SIG-M5 (cell line): ENCODE measurements at regions not wholly inside any gene's neighbourhood (a gene's known extent, or its start where the extent isn't known, plus 50 kb on each side); places are given as distances from the start of the nearest gene placed in this dataset.

Experiments used
- DNase-seq: peaks from one replicate; lab custom pipeline; 2025; lab: John Stamatoyannopoulos, UW

- DNase-seq, result no peak
These were observed 55.2 kb downstream of the TTC32 start for GRCh38 chr2:19846567-19846966.

- DNase-seq, result no peak
These were observed 55.8 kb downstream of the TTC32 start for GRCh38 chr2:19846030-19846429.

- no peak for DNase-seq
These were observed 56.4 kb downstream of the TTC32 start for GRCh38 chr2:19845323-19845920.

GRCh38 chr2:19844750-19845149 is 57.0 kb downstream of the TTC32 start:
- no peak for DNase-seq

- no peak for DNase-seq
These were observed 57.7 kb downstream of the TTC32 start for GRCh38 chr2:19843992-19844515.

- DNase-seq, result no peak
These were observed 59.7 kb downstream of the TTC32 start for GRCh38 chr2:19841918-19842693.

- no peak for DNase-seq
These were observed 62.3 kb downstream of the TTC32 start for GRCh38 chr2:19839438-19839837.

- DNase-seq, result no peak
These were observed 63.2 kb downstream of the TTC32 start for GRCh38 chr2:19838616-19839015.

GRCh38 chr2:19837235-19837766 is 64.5 kb downstream of the TTC32 start:
- no peak for DNase-seq

GRCh38 chr2:19835781-19836281 is 66.0 kb downstream of the TTC32 start:
- DNase-seq, result no peak

GRCh38 chr2:19833978-19834377 is 67.8 kb downstream of the TTC32 start:
- DNase-seq, result no peak

GRCh38 chr2:19829672-19830071 is 72.1 kb downstream of the TTC32 start:
- DNase-seq, result no peak

- no peak for DNase-seq
These were observed 74.9 kb downstream of the TTC32 start for GRCh38 chr2:19826874-19827273.

GRCh38 chr2:19823507-19823906 is 78.3 kb downstream of the TTC32 start:
- DNase-seq, result no peak

GRCh38 chr2:19819097-19820065 is 82.4 kb downstream of the TTC32 start:
- no peak for DNase-seq

GRCh38 chr2:19818543-19818942 is 83.2 kb downstream of the TTC32 start:
- DNase-seq, result no peak

- DNase-seq, result no peak
These were observed 83.7 kb downstream of the TTC32 start for GRCh38 chr2:19818039-19818438.

- no peak for DNase-seq
These were observed 86.0 kb downstream of the TTC32 start for GRCh38 chr2:19815746-19816145.

GRCh38 chr2:19812166-19812565 is 89.6 kb downstream of the TTC32 start:
- DNase-seq, result no peak

GRCh38 chr2:19811186-19811585 is 90.6 kb downstream of the TTC32 start:
- no peak for DNase-seq

- no peak for DNase-seq
These were observed 91.1 kb downstream of the TTC32 start for GRCh38 chr2:19810637-19811036.

GRCh38 chr2:19810148-19810547 is 91.6 kb downstream of the TTC32 start:
- no peak for DNase-seq
